Transverse colon (tissue), 4 donors: ENCODE measurements at regions not wholly inside any gene's neighbourhood (a gene's known extent, or its start where the extent isn't known, plus 50 kb on each side); places are given as distances from the start of the nearest gene placed in this dataset.
A peak's percentile ranks its signal among the peaks of the same experiment; 100 is the strongest.

Experiments
- DNase-seq: peaks from one replicate; pipeline ENCODE4 v3.0.0-alpha.2; 2019
- H3K27ac ChIP-seq, 4 donors: fragments of 200-600 bp; sonication (generic); 2 replicates each; pipeline ENCODE4 v1.5.1; 2016 to 2018; ENCODE audit warnings: inconsistent platforms in 4 of 4
- H3K27me3 ChIP-seq: fragments of 200-600 bp; sonication (generic); 2 replicates; pipeline ENCODE4 v1.5.1; 2017; ENCODE audit warnings: inconsistent platforms
- H3K36me3 ChIP-seq, 4 donors: fragments of 200-600 bp; sonication (generic); 2 replicates each; pipeline ENCODE4 v1.5.1; 2017 to 2019; ENCODE audit warnings: inconsistent platforms in 4 of 4
- H3K4me1 ChIP-seq, 4 donors: fragments of 200-600 bp; sonication (generic); 2 replicates each; pipeline ENCODE4 v1.5.1; 2017 to 2020; ENCODE audit warnings: inconsistent platforms in 4 of 4
- H3K4me3 ChIP-seq, 4 donors: fragments of 200-600 bp; sonication (generic); 1 replicate in 1 of 4; 2 replicates in 3 of 4; pipeline versions ENCODE4 v1.5.1 to v1.6.1; 2017 to 2019; ENCODE audit warnings: inconsistent platforms in 4 of 4
- H3K9me3 ChIP-seq, 2 donors: fragments of 200-600 bp; sonication (generic); 2 replicates each; pipeline ENCODE4 v1.5.1; 2017 to 2019; ENCODE audit warnings: inconsistent platforms in 2 of 2
- EP300 ChIP-seq: sonication (generic); formaldehyde crosslinking; IDR thresholded peaks from one replicate; pipeline ENCODE4 v1.6.1; 2017; ENCODE audit warnings: antibody characterized with exemption, low read depth
- POLR2A ChIP-seq: fragments of 450-650 bp; IDR thresholded peaks from one replicate; pipeline ENCODE4 v1.6.1; 2016; ENCODE audit warnings: antibody characterized with exemption, mild to moderate bottlenecking, moderate library complexity
- POLR2AphosphoS5 ChIP-seq, 3 donors: sonication (generic); formaldehyde crosslinking; IDR thresholded peaks; one replicate each; pipeline ENCODE4 v1.6.1; 2016; ENCODE audit warnings: antibody characterized with exemption in 3 of 3
- WGBS, 2 donors: methylation state at CpG; one replicate each; pipeline ENCODE4 v1.1.5; 2018; ENCODE audit warnings: low coverage in 1 of 2; 5-methylcytosine and 5-hydroxymethylcytosine counted together
- in situ Hi-C, 4 donors: fragments of 200-750 bp; cut with MboI; loops; one replicate each; pipeline versions ENCODE4 v1.15.0 to v1.15.1; 2017; ENCODE audit warnings: low sequenced_read_pairs in 3 of 4, low pct_ligation_motif_present in 1 of 4, low pct_unique_long_range_greater_than_20kb in 1 of 4
- intact Hi-C: fragments of 100-400 bp; cut with DNase I; formaldehyde crosslinking; loops from one replicate; pipeline ENCODE4 v1.15.1; 2023; ENCODE audit warnings: low total_unique reads
- TF ChIP-seq, protein P1 (sequence below), 5 experiments: fragments of 200-600 bp in 3 of 5; fragments of 450-650 bp in 2 of 5; sonication (generic) in 3 of 5; IDR thresholded peaks; 1 replicate in 2 of 5; 2 replicates in 3 of 5; pipeline ENCODE4 v1.5.1; 2016 to 2017; ENCODE audit warnings: antibody characterized with exemption in 5 of 5, inconsistent platforms in 3 of 5, mild to moderate bottlenecking in 2 of 5, moderate library complexity in 1 of 5

DNA sequence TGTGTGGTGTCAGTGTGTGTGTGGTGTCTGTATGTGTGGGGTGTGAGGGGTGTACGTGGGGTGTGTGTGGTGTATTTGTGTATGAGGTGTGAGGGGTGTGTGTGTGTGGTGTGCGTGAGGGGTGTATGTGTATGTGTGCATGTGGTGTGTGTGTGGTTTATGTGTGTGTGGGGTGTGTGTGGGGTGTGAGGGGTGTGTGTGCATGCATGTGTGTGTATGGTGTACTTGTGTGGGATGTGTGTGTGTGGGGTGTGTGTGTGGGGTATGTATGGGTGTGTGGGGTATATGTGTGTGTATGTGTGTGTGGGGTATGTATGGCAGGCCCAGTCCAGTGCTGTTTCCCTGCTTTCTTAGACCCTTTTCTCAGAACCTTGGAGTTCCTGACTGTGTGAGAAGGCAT lies 83.3 kb downstream of the PTTG1 start:
- DNase-seq, result no peak
- no peaks in the 10 kb centered on the region for H3K27me3 ChIP-seq
- peaks cover 0 to 8% (median 0%) of the 10 kb centered on the region in 4 donors for H3K4me1 ChIP-seq
- in situ Hi-C loops (loop anchor here in 1 of 4 donors (25.0 kb wide), 1 partner anchor 282 kb away; no protein-coding TSS in a partner anchor), intact Hi-C loops (no loop called here)
- H3K4me3 ChIP-seq, result no peak overlapping the region
- no peak overlapping the region for H3K27ac ChIP-seq
- no peak for TF ChIP-seq EP300
- no peak for TF ChIP-seq POLR2A
- TF ChIP-seq, protein P1, sequence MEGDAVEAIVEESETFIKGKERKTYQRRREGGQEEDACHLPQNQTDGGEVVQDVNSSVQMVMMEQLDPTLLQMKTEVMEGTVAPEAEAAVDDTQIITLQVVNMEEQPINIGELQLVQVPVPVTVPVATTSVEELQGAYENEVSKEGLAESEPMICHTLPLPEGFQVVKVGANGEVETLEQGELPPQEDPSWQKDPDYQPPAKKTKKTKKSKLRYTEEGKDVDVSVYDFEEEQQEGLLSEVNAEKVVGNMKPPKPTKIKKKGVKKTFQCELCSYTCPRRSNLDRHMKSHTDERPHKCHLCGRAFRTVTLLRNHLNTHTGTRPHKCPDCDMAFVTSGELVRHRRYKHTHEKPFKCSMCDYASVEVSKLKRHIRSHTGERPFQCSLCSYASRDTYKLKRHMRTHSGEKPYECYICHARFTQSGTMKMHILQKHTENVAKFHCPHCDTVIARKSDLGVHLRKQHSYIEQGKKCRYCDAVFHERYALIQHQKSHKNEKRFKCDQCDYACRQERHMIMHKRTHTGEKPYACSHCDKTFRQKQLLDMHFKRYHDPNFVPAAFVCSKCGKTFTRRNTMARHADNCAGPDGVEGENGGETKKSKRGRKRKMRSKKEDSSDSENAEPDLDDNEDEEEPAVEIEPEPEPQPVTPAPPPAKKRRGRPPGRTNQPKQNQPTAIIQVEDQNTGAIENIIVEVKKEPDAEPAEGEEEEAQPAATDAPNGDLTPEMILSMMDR (IDR thresholded peaks at IDR 0.05), result no peak
- TF ChIP-seq POLR2AphosphoS5 (IDR thresholded peaks at IDR 0.05), result no peak
- 47 to 90% methylated on average over 2 of the region's 2 CpGs for WGBS, 2 donors
- no peaks in the 10 kb centered on the region for H3K36me3 ChIP-seq
- no peaks in the 10 kb centered on the region for H3K9me3 ChIP-seq

DNA sequence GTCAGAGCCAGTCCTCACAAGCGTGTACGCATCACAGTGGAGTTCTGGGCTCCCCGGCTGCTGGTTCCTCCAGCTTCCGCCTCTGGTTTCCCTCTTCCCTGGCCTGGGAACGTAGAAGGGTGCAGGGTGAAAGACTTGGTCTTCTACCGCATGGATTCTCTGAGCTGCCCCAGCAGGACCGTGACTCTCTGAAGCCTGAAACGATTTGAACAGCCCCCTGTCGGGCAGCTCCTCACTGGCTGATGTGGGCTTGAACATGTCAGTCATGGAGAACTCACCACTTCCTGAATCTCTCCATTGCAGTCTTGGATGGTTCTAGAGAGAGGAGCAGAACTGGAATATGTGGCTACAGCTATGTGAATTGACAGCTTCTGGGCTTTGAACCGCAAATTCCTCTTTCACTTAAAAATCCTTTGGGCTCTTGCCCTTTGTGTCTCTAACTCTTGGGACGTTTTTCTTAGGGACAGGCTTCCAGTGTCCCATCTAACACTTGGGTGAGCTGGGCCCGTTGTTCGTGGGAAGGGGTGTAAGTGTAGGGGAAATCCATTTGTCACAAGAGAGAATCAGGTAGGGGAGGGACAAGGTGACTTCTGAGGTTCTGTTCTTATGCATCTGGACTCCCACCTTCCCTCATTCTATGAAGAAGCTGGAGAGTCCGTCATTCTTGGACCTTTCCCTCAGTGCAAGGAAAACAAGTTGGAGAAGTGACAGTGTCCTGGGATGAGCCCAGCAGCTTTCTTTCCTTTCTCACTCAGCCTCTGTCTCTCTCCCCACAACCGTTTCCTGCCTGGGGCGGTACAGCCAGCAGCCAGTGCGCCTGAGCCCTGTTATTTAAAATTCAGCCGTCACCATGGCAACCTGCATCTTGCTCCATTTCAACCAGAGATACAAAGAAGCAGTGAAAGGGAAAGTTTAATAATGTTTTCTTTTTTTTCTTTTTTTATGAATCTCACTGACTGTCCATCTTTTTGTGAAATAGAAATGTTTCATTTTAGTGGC lies 84.7 kb downstream of the PTTG1 start:
- no peaks in the 10 kb centered on the region for H3K27me3 ChIP-seq
- H3K4me3 ChIP-seq, result no peak overlapping the region
- in situ Hi-C loops, result loop anchor here in 1 of 4 donors (25.0 kb wide), 1 partner anchor 281 kb away; no protein-coding TSS in a partner anchor
- 66 to 73% methylated on average over 4 to 18 of the region's 18 CpGs for WGBS, 2 donors
- TF ChIP-seq POLR2A, result no peak
- TF ChIP-seq EP300, result no peak
- TF ChIP-seq, protein P1 (IDR thresholded peaks at IDR 0.05), result no peak
- TF ChIP-seq POLR2AphosphoS5 (IDR thresholded peaks at IDR 0.05), result no peak
- no peaks in the 10 kb centered on the region for H3K9me3 ChIP-seq
- intact Hi-C loops, result no loop called here
- peaks cover 0 to 8% (median 0%) of the 10 kb centered on the region in 4 donors for H3K4me1 ChIP-seq
- no peak overlapping the region for H3K27ac ChIP-seq
- peak; percentile 46 for DNase-seq
- no peaks in the 10 kb centered on the region for H3K36me3 ChIP-seq

DNA sequence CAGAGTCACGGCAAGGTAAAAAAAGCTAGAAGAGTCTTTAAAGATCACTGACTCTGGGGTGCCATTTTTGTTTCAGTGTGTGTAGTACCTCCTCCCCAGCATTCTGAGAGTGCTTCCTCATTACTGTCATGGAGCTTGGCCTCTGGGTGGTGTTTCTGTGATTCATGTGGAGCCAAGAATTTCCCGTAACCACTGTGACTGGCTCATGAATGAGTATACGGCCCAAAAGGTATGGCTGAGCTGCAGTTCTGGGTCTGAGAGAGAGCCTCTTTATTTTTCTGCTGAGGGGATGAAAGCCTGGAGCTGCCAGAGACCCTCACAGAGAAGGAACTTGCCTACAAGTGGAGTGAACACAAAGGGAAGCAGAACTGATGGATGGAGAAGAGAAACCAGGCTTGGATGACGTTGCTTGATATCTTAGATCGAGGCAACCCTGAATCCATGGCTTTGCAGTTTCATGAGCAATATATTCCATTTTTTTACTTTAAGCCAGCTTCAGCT lies 85.6 kb downstream of the PTTG1 start:
- H3K4me1 ChIP-seq, result peaks cover 0 to 8% (median 0%) of the 10 kb centered on the region in 4 donors
- no peaks in the 10 kb centered on the region for H3K36me3 ChIP-seq
- no peak overlapping the region for H3K4me3 ChIP-seq
- H3K27me3 ChIP-seq, result no peaks in the 10 kb centered on the region
- no peak overlapping the region for H3K27ac ChIP-seq
- in situ Hi-C loops (loop anchor here in 1 of 4 donors (25.0 kb wide), 1 partner anchor 280 kb away; no protein-coding TSS in a partner anchor), intact Hi-C loops (no loop called here)
- no peaks in the 10 kb centered on the region for H3K9me3 ChIP-seq
- no peak for DNase-seq
- WGBS, 2 donors, result 60 to 64% methylated on average over 3 to 5 of the region's 5 CpGs
- TF ChIP-seq EP300 (no peak), POLR2AphosphoS5 (IDR thresholded peaks at IDR 0.05) (no peak), POLR2A (no peak)
- TF ChIP-seq, protein P1 (IDR thresholded peaks at IDR 0.05), result no peak

DNA sequence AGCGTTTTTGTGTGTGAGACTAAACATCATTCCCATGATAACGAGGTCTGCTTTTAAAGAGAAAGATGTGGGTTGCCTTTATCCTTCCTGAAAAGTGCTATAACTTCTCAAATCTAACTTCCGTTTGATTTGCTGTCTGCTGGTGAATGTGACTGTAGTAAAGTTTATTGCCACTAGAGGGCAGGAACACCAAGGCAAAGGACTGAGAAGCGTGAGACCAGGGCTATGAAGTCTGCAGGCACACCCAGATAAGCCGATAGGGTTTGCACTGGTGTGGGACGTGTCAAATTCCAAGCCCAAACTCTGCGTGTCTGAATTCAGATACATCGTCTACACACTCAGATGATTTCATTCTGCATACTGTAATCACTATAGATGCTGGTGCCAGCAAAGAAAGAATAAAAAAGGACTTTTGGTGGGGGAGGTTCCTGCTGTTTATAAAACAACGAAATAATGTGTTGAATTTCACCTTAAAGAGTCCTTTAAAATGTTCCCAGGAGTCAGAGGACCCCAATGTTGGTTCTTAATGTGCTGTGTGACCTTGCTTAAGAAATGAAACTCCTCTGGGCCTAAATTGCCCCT lies 87.2 kb downstream of the PTTG1 start:
- H3K4me3 ChIP-seq, result no peak overlapping the region
- in situ Hi-C loops, result loop anchor here in 1 of 4 donors (25.0 kb wide), 1 partner anchor 278 kb away; no protein-coding TSS in a partner anchor
- intact Hi-C loops, result no loop called here
- TF ChIP-seq POLR2A, result no peak
- TF ChIP-seq, protein P1 (IDR thresholded peaks at IDR 0.05), result peak; percentile 83 to 90 (median 85)
- peaks cover 0 to 8% (median 0%) of the 10 kb centered on the region in 4 donors for H3K4me1 ChIP-seq
- H3K27me3 ChIP-seq, result no peaks in the 10 kb centered on the region
- H3K36me3 ChIP-seq, result no peaks in the 10 kb centered on the region
- H3K27ac ChIP-seq, result no peak overlapping the region
- H3K9me3 ChIP-seq, result no peaks in the 10 kb centered on the region
- WGBS, 2 donors, result 11 to 18% methylated on average over 5 to 9 of the region's 9 CpGs
- peak; percentile 62 for DNase-seq
